HEK293 (cell line): ENCODE measurements at regions not wholly inside any gene's neighbourhood (a gene's known extent, or its start where the extent isn't known, plus 50 kb on each side); places are given as distances from the start of the nearest gene placed in this dataset.

Source experiments
- CTCF ChIA-PET: fragments of 350-600 bp; formaldehyde crosslinking; extraction: SDS; loops from one replicate; lab custom pipeline; 2021; ENCODE audit warnings: antibody characterized with exemption; lab: Yijun Ruan, JAX
- POLR2A ChIA-PET: fragments of 300-600 bp; formaldehyde crosslinking; extraction: SDS; loops from one replicate; lab custom pipeline; 2020; ENCODE audit warnings: antibody characterized with exemption, inconsistent platforms; lab: Yijun Ruan, JAX
- H3K27ac ChIP-seq: fragments of 200-500 bp; sonication (Bioruptor generic); 2 replicates; pipeline ENCODE4 v1.5.1; 2014; ENCODE audit warnings: low read depth, low read length, control low read depth, inconsistent platforms; ENCODE audit errors: extremely low read depth
- H3K36me3 ChIP-seq, 2 experiments: fragments of 200-500 bp in 1 of 2; sonication (Bioruptor generic) in 1 of 2; 1 replicate in 1 of 2; 2 replicates in 1 of 2; pipeline ENCODE4 v1.5.1; 2014 to 2017; ENCODE audit warnings: inconsistent platforms in 2 of 2, low read length in 2 of 2; ENCODE audit not compliant: control insufficient read depth in 2 of 2, insufficient read depth in 1 of 2
- H3K4me1 ChIP-seq: fragments of 200-500 bp; sonication (Bioruptor generic); 2 replicates; pipeline ENCODE4 v1.5.1; 2014; ENCODE audit warnings: mild to moderate bottlenecking, low read length, inconsistent platforms; ENCODE audit not compliant: control insufficient read depth, insufficient read depth
- H3K4me3 ChIP-seq: 2 replicates; pipeline ENCODE4 v1.5.1; 2011; ENCODE audit warnings: low read depth, mild to moderate bottlenecking, control low read depth, low read length, moderate library complexity
- H3K9me3 ChIP-seq: fragments of 200-500 bp; sonication (Bioruptor generic); 2 replicates; pipeline ENCODE4 v1.5.1; 2014; ENCODE audit warnings: low read depth, low read length, inconsistent platforms; ENCODE audit not compliant: control insufficient read depth, insufficient read depth
- EGR2 ChIP-seq: fragments of 450-650 bp; formaldehyde crosslinking; IDR thresholded peaks from 2 replicates; pipeline ENCODE4 v1.5.1; 2016; ENCODE audit warnings: low read depth, missing biosample characterization, missing genetic modification characterization
- PATZ1 ChIP-seq: fragments of 450-650 bp; formaldehyde crosslinking; IDR thresholded peaks from 2 replicates; pipeline ENCODE4 v1.5.1; 2016; ENCODE audit warnings: missing biosample characterization, missing genetic modification characterization
- PRDM2 ChIP-seq: fragments of 450-650 bp; formaldehyde crosslinking; IDR thresholded peaks from 2 replicates; pipeline ENCODE4 v1.5.1; 2016; ENCODE audit warnings: missing biosample characterization, missing genetic modification characterization, borderline replicate concordance
- SP7 ChIP-seq: fragments of 450-650 bp; formaldehyde crosslinking; IDR thresholded peaks from 2 replicates; pipeline ENCODE4 v1.5.1; 2016; ENCODE audit warnings: missing biosample characterization, missing genetic modification characterization
- TRIM28 ChIP-seq: IDR thresholded peaks from 2 replicates; pipeline ENCODE4 v1.6.1; 2011; ENCODE audit warnings: low read length, control low read depth, borderline replicate concordance
- ZBTB17 ChIP-seq: fragments of 450-650 bp; formaldehyde crosslinking; IDR thresholded peaks from 2 replicates; pipeline ENCODE4 v1.5.1; 2016; ENCODE audit warnings: missing biosample characterization, missing genetic modification characterization
- ZBTB20 ChIP-seq: fragments of 450-650 bp; formaldehyde crosslinking; IDR thresholded peaks from 2 replicates; pipeline ENCODE4 v1.5.1; 2016; ENCODE audit warnings: missing biosample characterization, missing genetic modification characterization
- ZBTB21 ChIP-seq: fragments of 450-650 bp; formaldehyde crosslinking; IDR thresholded peaks from 2 replicates; pipeline ENCODE4 v1.5.1; 2017; ENCODE audit warnings: missing biosample characterization, missing genetic modification characterization
- ZBTB26 ChIP-seq: fragments of 450-650 bp; formaldehyde crosslinking; optimal IDR thresholded peaks from 2 replicates; pipeline ENCODE3; 2016; ENCODE audit warnings: missing biosample characterization, mild to moderate bottlenecking, missing genetic modification characterization
- ZNF10 ChIP-seq: fragments of 450-650 bp; formaldehyde crosslinking; IDR thresholded peaks from 2 replicates; pipeline ENCODE4 v1.5.1; 2017; ENCODE audit warnings: missing biosample characterization, missing genetic modification characterization
- ZNF114 ChIP-seq: fragments of 450-650 bp; formaldehyde crosslinking; IDR thresholded peaks from 2 replicates; pipeline ENCODE4 v1.5.0; 2017; ENCODE audit warnings: missing biosample characterization, missing genetic modification characterization
- ZNF202 ChIP-seq: fragments of 450-650 bp; formaldehyde crosslinking; IDR thresholded peaks from 2 replicates; pipeline ENCODE4 v1.5.1; 2016; ENCODE audit warnings: missing biosample characterization, missing genetic modification characterization, borderline replicate concordance
- ZNF211 ChIP-seq: fragments of 450-650 bp; formaldehyde crosslinking; IDR thresholded peaks from 2 replicates; pipeline ENCODE4 v1.5.1; 2016; ENCODE audit warnings: low read depth, missing biosample characterization, missing genetic modification characterization
- ZNF335 ChIP-seq: fragments of 450-650 bp; formaldehyde crosslinking; conservative IDR thresholded peaks from 2 replicates; pipeline ENCODE4 v1.5.1; 2016; ENCODE audit warnings: missing biosample characterization, missing genetic modification characterization
- ZNF391 ChIP-seq: fragments of 450-650 bp; formaldehyde crosslinking; IDR thresholded peaks from 2 replicates; pipeline ENCODE4 v1.5.1; 2016; ENCODE audit warnings: low read depth, missing biosample characterization, missing genetic modification characterization, borderline replicate concordance
- ZNF426 ChIP-seq: fragments of 450-650 bp; formaldehyde crosslinking; IDR thresholded peaks from 2 replicates; pipeline ENCODE4 v1.5.1; 2017; ENCODE audit warnings: missing biosample characterization, missing genetic modification characterization, mild to moderate bottlenecking, inconsistent platforms, moderate library complexity
- ZNF555 ChIP-seq: fragments of 450-650 bp; formaldehyde crosslinking; conservative IDR thresholded peaks from 2 replicates; pipeline ENCODE4 v1.5.1; 2017; ENCODE audit warnings: missing biosample characterization, mild to moderate bottlenecking, missing genetic modification characterization, inconsistent platforms
- ZNF571 ChIP-seq: fragments of 450-650 bp; formaldehyde crosslinking; IDR thresholded peaks from 2 replicates; pipeline ENCODE4 v1.5.0; 2017; ENCODE audit warnings: missing biosample characterization, missing genetic modification characterization
- ZNF626 ChIP-seq: fragments of 450-650 bp; sonication (Bioruptor Pico); formaldehyde crosslinking; IDR thresholded peaks from 2 replicates; pipeline ENCODE4 v1.5.1; 2018; ENCODE audit warnings: missing biosample characterization, missing genetic modification characterization, inconsistent platforms
- ZNF654 ChIP-seq: fragments of 450-650 bp; formaldehyde crosslinking; IDR thresholded peaks from 2 replicates; pipeline ENCODE4 v1.5.1; 2016; ENCODE audit warnings: low read depth, missing biosample characterization, missing genetic modification characterization
- ZNF677 ChIP-seq: fragments of 450-650 bp; IDR thresholded peaks from 2 replicates; pipeline ENCODE4 v1.5.0; 2018; ENCODE audit warnings: missing biosample characterization, mild to moderate bottlenecking, missing genetic modification characterization, moderate library complexity
- ZNF76 ChIP-seq: fragments of 450-650 bp; formaldehyde crosslinking; IDR thresholded peaks from 2 replicates; pipeline ENCODE4; 2016; ENCODE audit warnings: low read depth, missing biosample characterization, missing genetic modification characterization, borderline replicate concordance
- ZNF830 ChIP-seq: fragments of 450-650 bp; IDR thresholded peaks from 2 replicates; pipeline ENCODE4 v1.5.0; 2018; ENCODE audit warnings: missing biosample characterization, missing genetic modification characterization, low read depth, mild to moderate bottlenecking, moderate library complexity
- ZSCAN4 ChIP-seq: fragments of 450-650 bp; formaldehyde crosslinking; IDR thresholded peaks from 2 replicates; pipeline ENCODE4 v1.5.1; 2017; ENCODE audit warnings: missing biosample characterization, missing genetic modification characterization
- TF ChIP-seq, protein P1 (sequence below): fragments of 450-650 bp; formaldehyde crosslinking; IDR thresholded peaks from 2 replicates; pipeline ENCODE4 v1.5.1; 2016; ENCODE audit warnings: missing biosample characterization, missing genetic modification characterization

DNA sequence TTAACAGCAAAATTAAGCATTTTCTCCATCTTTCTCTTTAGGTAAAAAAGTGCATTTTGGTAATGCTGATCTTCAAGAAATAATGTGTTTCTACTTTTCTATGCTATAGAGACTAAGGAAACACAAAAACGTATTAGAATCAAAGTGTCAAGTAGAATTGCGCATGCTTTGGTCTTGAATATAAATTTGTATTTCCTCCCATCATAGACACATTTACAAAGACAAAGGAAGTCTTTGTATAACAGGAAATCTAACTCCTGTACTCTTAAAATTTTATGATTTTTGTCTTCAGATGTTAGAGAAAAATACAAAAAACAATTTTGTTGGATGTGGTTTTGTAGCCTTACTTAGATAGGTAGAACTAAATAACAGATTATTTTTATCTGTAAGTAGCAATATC lies 1299.4 kb downstream of the NCAM2 start (continued):
- no peak for TF ChIP-seq PATZ1 (tag by site-specific recombination)
- no peak for TF ChIP-seq ZSCAN4 (tag by site-specific recombination)
- TF ChIP-seq ZNF626 (tag by site-specific recombination), result no peak
- TF ChIP-seq ZNF335 (tag by site-specific recombination), result no peak
- TF ChIP-seq ZBTB20, result no peak
- TF ChIP-seq ZNF654 (tag by site-specific recombination), result no peak
- TF ChIP-seq ZBTB21, result no peak
- TF ChIP-seq TRIM28, result no peak

DNA sequence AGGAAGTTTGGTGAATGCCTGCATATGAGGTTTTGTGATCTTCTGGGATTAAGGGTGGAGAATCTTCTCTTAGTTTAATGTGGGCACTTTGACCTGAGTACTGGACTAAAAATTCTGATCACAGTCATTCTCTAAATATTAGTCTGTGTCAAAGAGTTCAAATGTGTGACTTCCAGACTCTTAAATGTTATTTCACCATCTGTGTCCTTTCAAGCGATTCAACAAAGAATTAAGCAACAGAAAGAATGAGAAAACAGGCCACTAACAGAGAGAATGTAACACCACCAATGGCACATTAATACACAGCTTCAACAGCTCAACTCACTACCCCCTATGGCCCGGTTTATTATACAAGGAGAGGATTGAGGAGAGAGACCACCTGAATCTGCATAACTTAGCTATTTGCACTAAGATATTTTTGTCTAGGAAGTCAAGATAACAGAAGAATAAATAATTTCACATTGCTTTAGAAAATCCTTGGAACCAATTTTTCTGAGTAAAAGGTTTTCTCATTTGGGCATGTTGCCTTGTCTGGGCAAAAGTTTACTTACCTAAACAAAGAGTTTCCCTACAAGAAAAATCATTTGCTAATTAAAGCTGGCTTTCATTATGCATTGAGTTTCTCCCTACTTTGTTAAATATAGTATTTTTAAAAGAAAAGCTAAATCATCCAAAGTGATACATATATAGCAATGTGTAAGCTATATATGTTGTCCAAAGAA lies 1313.7 kb downstream of the NCAM2 start:
- H3K4me1 ChIP-seq, result no peaks in the 10 kb centered on the region
- CTCF ChIA-PET, result no interaction called here
- H3K9me3 ChIP-seq, result no peaks in the 10 kb centered on the region; the same call in 1 of the 2 replicates
- no peak overlapping the region for H3K4me3 ChIP-seq
- no peaks in the 10 kb centered on the region for H3K36me3 ChIP-seq
- POLR2A ChIA-PET, result no interaction called here
- H3K27ac ChIP-seq, result no peak overlapping the region
- TF ChIP-seq ZNF391 (tag by site-specific recombination) (no peak), ZNF626 (tag by site-specific recombination) (no peak), ZBTB17 (no peak), ZNF555 (tag by site-specific recombination) (no peak), TRIM28 (no peak), PRDM2 (tag by site-specific recombination) (no peak), EGR2 (no peak), ZNF677 (tag by site-specific recombination) (no peak), ZNF76 (no peak), ZNF830 (tag by site-specific recombination) (no peak), ZNF571 (no peak), ZNF10 (tag by site-specific recombination) (no peak), ZNF426 (tag by site-specific recombination) (no peak), ZNF114 (tag by site-specific recombination) (no peak), ZBTB26 (tag by site-specific recombination) (no peak), SP7 (tag by site-specific recombination) (no peak), ZNF211 (no peak), ZNF202 (no peak)
- TF ChIP-seq, protein P1, sequence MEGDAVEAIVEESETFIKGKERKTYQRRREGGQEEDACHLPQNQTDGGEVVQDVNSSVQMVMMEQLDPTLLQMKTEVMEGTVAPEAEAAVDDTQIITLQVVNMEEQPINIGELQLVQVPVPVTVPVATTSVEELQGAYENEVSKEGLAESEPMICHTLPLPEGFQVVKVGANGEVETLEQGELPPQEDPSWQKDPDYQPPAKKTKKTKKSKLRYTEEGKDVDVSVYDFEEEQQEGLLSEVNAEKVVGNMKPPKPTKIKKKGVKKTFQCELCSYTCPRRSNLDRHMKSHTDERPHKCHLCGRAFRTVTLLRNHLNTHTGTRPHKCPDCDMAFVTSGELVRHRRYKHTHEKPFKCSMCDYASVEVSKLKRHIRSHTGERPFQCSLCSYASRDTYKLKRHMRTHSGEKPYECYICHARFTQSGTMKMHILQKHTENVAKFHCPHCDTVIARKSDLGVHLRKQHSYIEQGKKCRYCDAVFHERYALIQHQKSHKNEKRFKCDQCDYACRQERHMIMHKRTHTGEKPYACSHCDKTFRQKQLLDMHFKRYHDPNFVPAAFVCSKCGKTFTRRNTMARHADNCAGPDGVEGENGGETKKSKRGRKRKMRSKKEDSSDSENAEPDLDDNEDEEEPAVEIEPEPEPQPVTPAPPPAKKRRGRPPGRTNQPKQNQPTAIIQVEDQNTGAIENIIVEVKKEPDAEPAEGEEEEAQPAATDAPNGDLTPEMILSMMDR (tag by site-specific recombination), result no peak
